Ishikawa (cell line): ENCODE measurements at regions not wholly inside any gene's neighbourhood (a gene's known extent, or its start where the extent isn't known, plus 50 kb on each side); places are given as distances from the start of the nearest gene placed in this dataset.
A peak's percentile ranks its signal among the peaks of the same experiment; 100 is the strongest.

Source experiments
- CEBPB ChIP-seq: IDR thresholded peaks from 2 replicates; pipeline ENCODE4 v1.6.1; 2012
- CREB1 ChIP-seq: IDR thresholded peaks from 2 replicates; pipeline ENCODE4 v1.6.1; 2012; ENCODE audit warnings: low read depth
- EGR1 ChIP-seq: IDR thresholded peaks from 2 replicates; pipeline ENCODE4 v1.6.1; 2012
- EP300 ChIP-seq: IDR thresholded peaks from 2 replicates; pipeline ENCODE4 v1.6.1; 2012; ENCODE audit warnings: borderline replicate concordance
- FOXM1 ChIP-seq: IDR thresholded peaks from 2 replicates; pipeline ENCODE4 v1.6.1; 2012; ENCODE audit warnings: low read depth, borderline replicate concordance
- MAX ChIP-seq: IDR thresholded peaks from 2 replicates; pipeline ENCODE4 v1.6.1; 2012
- NFIC ChIP-seq: IDR thresholded peaks from 2 replicates; pipeline ENCODE4 v1.6.1; 2012
- RAD21 ChIP-seq: IDR thresholded peaks from 2 replicates; pipeline ENCODE4 v1.6.1; 2012; ENCODE audit warnings: low read depth
- REST ChIP-seq: IDR thresholded peaks from 2 replicates; pipeline ENCODE4 v1.6.1; 2012; ENCODE audit warnings: low read depth, mild to moderate bottlenecking
- TAF1 ChIP-seq: IDR thresholded peaks from 2 replicates; pipeline ENCODE4 v1.6.1; 2012; ENCODE audit warnings: low read depth, mild to moderate bottlenecking
- TCF12 ChIP-seq: IDR thresholded peaks from 2 replicates; pipeline ENCODE4 v1.6.1; 2012; ENCODE audit warnings: low read depth
- TEAD4 ChIP-seq: IDR thresholded peaks from 2 replicates; pipeline ENCODE4 v1.6.1; 2012
- USF1 ChIP-seq: IDR thresholded peaks from 2 replicates; pipeline ENCODE4 v1.6.1; 2012
- YY1 ChIP-seq: IDR thresholded peaks from 2 replicates; pipeline ENCODE4 v1.6.1; 2012; ENCODE audit warnings: low read depth
- ZBTB7A ChIP-seq: IDR thresholded peaks from 2 replicates; pipeline ENCODE4 v1.6.1; 2012; ENCODE audit warnings: low read depth

- TF ChIP-seq YY1 = no peak
- TF ChIP-seq ZBTB7A = no peak
- no peak for TF ChIP-seq EGR1
- no peak for TF ChIP-seq TAF1
- TF ChIP-seq NFIC = no peak
- no peak for TF ChIP-seq MAX
- peak; percentile 12; the same call in 1 of the 2 replicates for TF ChIP-seq RAD21
These were observed 235.4 kb downstream of the CDH9 start for GRCh38 chr5:26802944-26803343.

GRCh38 chr5:26791433-26791832 is 247.0 kb downstream of the CDH9 start:
- TF ChIP-seq NFIC (no peak), RAD21 (no peak), TAF1 (no peak), CREB1 (no peak), CEBPB (no peak), REST (no peak), TCF12 (no peak), MAX (no peak), TEAD4 (no peak), EP300 (no peak), YY1 (no peak), USF1 (no peak), EGR1 (no peak), ZBTB7A (no peak), FOXM1 (no peak)

- TF ChIP-seq FOXM1 = no peak
These were observed 247.4 kb downstream of the CDH9 start for GRCh38 chr5:26791021-26791420.

- TF ChIP-seq RAD21 (no peak), CREB1 (no peak)
These were observed 275.2 kb downstream of the CDH9 start for GRCh38 chr5:26763215-26763614.

GRCh38 chr5:26761446-26761845 is 276.9 kb downstream of the CDH9 start:
- TF ChIP-seq TAF1 (no peak), CEBPB (no peak), MAX (no peak), EP300 (no peak), ZBTB7A (no peak)

- TF ChIP-seq REST = no peak
- no peak for TF ChIP-seq CREB1
- no peak for TF ChIP-seq CEBPB
- TF ChIP-seq TEAD4 = no peak
- TF ChIP-seq NFIC = no peak
- no peak for TF ChIP-seq MAX
- no peak for TF ChIP-seq TCF12
- no peak for TF ChIP-seq ZBTB7A
These were observed 277.3 kb downstream of the CDH9 start for GRCh38 chr5:26761045-26761444.

GRCh38 chr5:26757941-26758340 is 280.4 kb downstream of the CDH9 start:
- TF ChIP-seq NFIC (no peak), RAD21 (no peak), CEBPB (no peak)
